SJCRH30 (cell line): ENCODE measurements at regions not wholly inside any gene's neighbourhood (a gene's known extent, or its start where the extent isn't known, plus 50 kb on each side); places are given as distances from the start of the nearest gene placed in this dataset.
"Not testable (repeated sequence)": the region's sequence is repeated elsewhere in the genome, so short reads cannot be mapped to it uniquely, and the experiment has no call there.

ENCODE experiments used
- DNase-seq, 2 experiments: peaks; one replicate each; pipeline ENCODE4 v3.0.0-alpha.2; 2015 to 2020
- H3K27ac ChIP-seq: fragments of 250-450 bp; sonication (Bioruptor Pico); 2 replicates; pipeline ENCODE4 v1.5.1; 2020; ENCODE audit warnings: mild to moderate bottlenecking, moderate library complexity
- H3K27me3 ChIP-seq: fragments of 250-450 bp; sonication (Bioruptor Pico); 2 replicates; pipeline ENCODE4 v1.5.1; 2020; ENCODE audit warnings: mild to moderate bottlenecking, moderate library complexity
- H3K36me3 ChIP-seq: fragments of 250-450 bp; sonication (Bioruptor Pico); 2 replicates; pipeline ENCODE4 v1.5.1; 2020; ENCODE audit warnings: mild to moderate bottlenecking, moderate library complexity
- H3K4me1 ChIP-seq: fragments of 250-450 bp; sonication (Bioruptor Pico); 2 replicates; pipeline ENCODE4 v1.5.1; 2020; ENCODE audit warnings: mild to moderate bottlenecking, moderate library complexity
- H3K4me3 ChIP-seq: fragments of 250-450 bp; sonication (Bioruptor Pico); 2 replicates; pipeline ENCODE4 v1.5.1; 2020; ENCODE audit warnings: mild to moderate bottlenecking, moderate library complexity
- H3K9me3 ChIP-seq: fragments of 250-450 bp; sonication (Bioruptor Pico); replicated peaks from 2 replicates; pipeline ENCODE4 v1.5.1; 2020; ENCODE audit warnings: mild to moderate bottlenecking, moderate library complexity

GRCh38 chr2:128414351-128414750 is 95.7 kb upstream of the HS6ST1 start:
- peak; percentile 43 to 49 for DNase-seq
- Histone ChIP-seq H3K4me1 (peaks cover 12% of the 10 kb centered on the region), H3K36me3 (no peaks in the 10 kb centered on the region), H3K4me3 (no peak overlapping the region), H3K27ac (peak overlapping the region; percentile 54), H3K27me3 (no peaks in the 10 kb centered on the region), H3K9me3 (no peaks in the 10 kb centered on the region)

- Histone ChIP-seq H3K9me3 (no peaks in the 10 kb centered on the region), H3K27me3 (no peaks in the 10 kb centered on the region), H3K4me1 (peaks cover 12% of the 10 kb centered on the region), H3K36me3 (no peaks in the 10 kb centered on the region), H3K27ac (no peak overlapping the region), H3K4me3 (no peak overlapping the region)
- no peak for DNase-seq
These were observed 96.5 kb upstream of the HS6ST1 start for GRCh38 chr2:128414946-128415778.

- no peaks in the 10 kb centered on the region for H3K36me3 ChIP-seq
- H3K27ac ChIP-seq, result no peak overlapping the region
- DNase-seq, result no peak
- H3K9me3 ChIP-seq, result no peaks in the 10 kb centered on the region
- H3K27me3 ChIP-seq, result no peaks in the 10 kb centered on the region
- no peak overlapping the region for H3K4me3 ChIP-seq
- H3K4me1 ChIP-seq, result peaks cover 12% of the 10 kb centered on the region
These were observed 97.1 kb upstream of the HS6ST1 start for GRCh38 chr2:128415779-128416061.

GRCh38 chr2:128416109-128416785 is 97.6 kb upstream of the HS6ST1 start:
- peaks cover 12% of the 10 kb centered on the region for H3K4me1 ChIP-seq
- no peaks in the 10 kb centered on the region for H3K9me3 ChIP-seq
- H3K27ac ChIP-seq, result no peak overlapping the region
- no peaks in the 10 kb centered on the region for H3K27me3 ChIP-seq
- no peaks in the 10 kb centered on the region for H3K36me3 ChIP-seq
- no peak overlapping the region for H3K4me3 ChIP-seq
- DNase-seq, result no peak

GRCh38 chr2:128416806-128417205 is 98.1 kb upstream of the HS6ST1 start:
- Histone ChIP-seq H3K9me3 (no peaks in the 10 kb centered on the region), H3K27me3 (no peaks in the 10 kb centered on the region), H3K36me3 (no peaks in the 10 kb centered on the region), H3K27ac (no peak overlapping the region), H3K4me3 (no peak overlapping the region), H3K4me1 (peaks cover 12% of the 10 kb centered on the region)
- DNase-seq, result no peak

- H3K36me3 ChIP-seq, H3K4me3 ChIP-seq, H3K9me3 ChIP-seq, H3K27ac ChIP-seq, H3K27me3 ChIP-seq, DNase-seq: not testable (repeated sequence)
- peaks cover 12% of the 10 kb centered on the region for H3K4me1 ChIP-seq
These were observed 98.6 kb upstream of the HS6ST1 start for GRCh38 chr2:128417264-128417663.

GRCh38 chr2:128420131-128420530 is 101.5 kb upstream of the HS6ST1 start:
- DNase-seq, result no peak
- no peak overlapping the region for H3K27ac ChIP-seq
- H3K4me1 ChIP-seq, result no peaks in the 10 kb centered on the region
- no peaks in the 10 kb centered on the region for H3K9me3 ChIP-seq
- no peak overlapping the region for H3K4me3 ChIP-seq
- no peaks in the 10 kb centered on the region for H3K36me3 ChIP-seq
- no peaks in the 10 kb centered on the region for H3K27me3 ChIP-seq

GRCh38 chr2:128420776-128421175 is 102.1 kb upstream of the HS6ST1 start:
- no peak for DNase-seq
- H3K4me3 ChIP-seq, result no peak overlapping the region
- no peaks in the 10 kb centered on the region for H3K9me3 ChIP-seq
- no peaks in the 10 kb centered on the region for H3K4me1 ChIP-seq
- no peaks in the 10 kb centered on the region for H3K36me3 ChIP-seq
- no peaks in the 10 kb centered on the region for H3K27me3 ChIP-seq
- H3K27ac ChIP-seq, result no peak overlapping the region

- no peak for DNase-seq
- no peak overlapping the region for H3K27ac ChIP-seq
These were observed 102.6 kb upstream of the HS6ST1 start for GRCh38 chr2:128421286-128421685.

GRCh38 chr2:128421861-128422311 is 103.2 kb upstream of the HS6ST1 start:
- H3K27ac ChIP-seq, result no peak overlapping the region
- H3K4me1 ChIP-seq, result no peaks in the 10 kb centered on the region
- no peak overlapping the region for H3K4me3 ChIP-seq
- H3K27me3 ChIP-seq, result no peaks in the 10 kb centered on the region
- no peaks in the 10 kb centered on the region for H3K36me3 ChIP-seq
- DNase-seq, result no peak
- no peaks in the 10 kb centered on the region for H3K9me3 ChIP-seq

More at GRCh38 chr2:128421286-128421685, 102.6 kb upstream of the HS6ST1 start:
- no peaks in the 10 kb centered on the region for H3K27me3 ChIP-seq
- H3K4me3 ChIP-seq, result no peak overlapping the region
- H3K4me1 ChIP-seq, result no peaks in the 10 kb centered on the region
- H3K9me3 ChIP-seq, result no peaks in the 10 kb centered on the region
- H3K36me3 ChIP-seq, result no peaks in the 10 kb centered on the region

GRCh38 chr2:128422571-128422970 is 103.9 kb upstream of the HS6ST1 start:
- no peak overlapping the region for H3K4me3 ChIP-seq
- H3K4me1 ChIP-seq, result no peaks in the 10 kb centered on the region
- no peak for DNase-seq
- H3K9me3 ChIP-seq, result no peaks in the 10 kb centered on the region
- no peaks in the 10 kb centered on the region for H3K36me3 ChIP-seq
- no peaks in the 10 kb centered on the region for H3K27me3 ChIP-seq
- H3K27ac ChIP-seq, result no peak overlapping the region

- H3K4me1 ChIP-seq, result no peaks in the 10 kb centered on the region
- H3K27ac ChIP-seq, result no peak overlapping the region
- DNase-seq, result no peak
- H3K9me3 ChIP-seq, result no peaks in the 10 kb centered on the region
- no peak overlapping the region for H3K4me3 ChIP-seq
- H3K36me3 ChIP-seq, result no peaks in the 10 kb centered on the region
- no peaks in the 10 kb centered on the region for H3K27me3 ChIP-seq
These were observed 105.1 kb upstream of the HS6ST1 start for GRCh38 chr2:128423788-128424165.

GRCh38 chr2:128424406-128425171 is 105.9 kb upstream of the HS6ST1 start:
- Histone ChIP-seq H3K27me3 (no peaks in the 10 kb centered on the region), H3K4me1 (no peaks in the 10 kb centered on the region), H3K36me3 (no peaks in the 10 kb centered on the region), H3K27ac (no peak overlapping the region), H3K9me3 (no peaks in the 10 kb centered on the region), H3K4me3 (no peak overlapping the region)
- no peak for DNase-seq

- no peak for DNase-seq
- Histone ChIP-seq H3K4me3 (no peak overlapping the region), H3K4me1 (no peaks in the 10 kb centered on the region), H3K36me3 (no peaks in the 10 kb centered on the region), H3K27ac (no peak overlapping the region), H3K27me3 (no peaks in the 10 kb centered on the region), H3K9me3 (no peaks in the 10 kb centered on the region)
These were observed 106.5 kb upstream of the HS6ST1 start for GRCh38 chr2:128425216-128425615.
